WERI-Rb-1 (cell line): ENCODE measurements at regions not wholly inside any gene's neighbourhood (a gene's known extent, or its start where the extent isn't known, plus 50 kb on each side); places are given as distances from the start of the nearest gene placed in this dataset.

Source experiments
- DNase-seq: peaks from one replicate; pipeline ENCODE4 v3.0.0-alpha.2; 2020
- H3K27ac ChIP-seq: fragments of 250-450 bp; sonication (Bioruptor Pico); 2 replicates; pipeline ENCODE4 v1.5.1; 2020; ENCODE audit warnings: mild to moderate bottlenecking, moderate library complexity
- H3K27me3 ChIP-seq: fragments of 250-450 bp; sonication (Bioruptor Pico); 2 replicates; pipeline ENCODE4 v1.5.1; 2021; ENCODE audit warnings: mild to moderate bottlenecking, low read depth, moderate library complexity; ENCODE audit not compliant: insufficient read depth, severe bottlenecking
- H3K36me3 ChIP-seq: fragments of 250-450 bp; sonication (Bioruptor Pico); 2 replicates; pipeline ENCODE4 v1.5.1; 2020; ENCODE audit warnings: mild to moderate bottlenecking, moderate library complexity
- H3K4me3 ChIP-seq: 2 replicates; pipeline ENCODE4 v1.5.1; 2011; ENCODE audit warnings: low read depth, mild to moderate bottlenecking, control low read depth, low read length
- H3K9me3 ChIP-seq: fragments of 250-450 bp; sonication (Bioruptor Pico); 2 replicates; pipeline ENCODE4 v1.5.1; 2021; ENCODE audit warnings: mild to moderate bottlenecking, moderate library complexity; ENCODE audit not compliant: severe bottlenecking
- TF ChIP-seq, protein P1 (sequence below): IDR thresholded peaks from 2 replicates; pipeline ENCODE4 v1.5.1; 2011; ENCODE audit warnings: low read depth, mild to moderate bottlenecking, control low read depth, inconsistent platforms, low read length

GRCh38 chr5:33068786-33069185, 357.7 kb downstream of the NPR3 start:
- Histone ChIP-seq H3K27me3 (peaks cover 45% of the 10 kb centered on the region), H3K27ac (no peak overlapping the region), H3K4me3 (no peak overlapping the region), H3K36me3 (no peaks in the 10 kb centered on the region), H3K9me3 (no peaks in the 10 kb centered on the region)
- TF ChIP-seq, protein P1, sequence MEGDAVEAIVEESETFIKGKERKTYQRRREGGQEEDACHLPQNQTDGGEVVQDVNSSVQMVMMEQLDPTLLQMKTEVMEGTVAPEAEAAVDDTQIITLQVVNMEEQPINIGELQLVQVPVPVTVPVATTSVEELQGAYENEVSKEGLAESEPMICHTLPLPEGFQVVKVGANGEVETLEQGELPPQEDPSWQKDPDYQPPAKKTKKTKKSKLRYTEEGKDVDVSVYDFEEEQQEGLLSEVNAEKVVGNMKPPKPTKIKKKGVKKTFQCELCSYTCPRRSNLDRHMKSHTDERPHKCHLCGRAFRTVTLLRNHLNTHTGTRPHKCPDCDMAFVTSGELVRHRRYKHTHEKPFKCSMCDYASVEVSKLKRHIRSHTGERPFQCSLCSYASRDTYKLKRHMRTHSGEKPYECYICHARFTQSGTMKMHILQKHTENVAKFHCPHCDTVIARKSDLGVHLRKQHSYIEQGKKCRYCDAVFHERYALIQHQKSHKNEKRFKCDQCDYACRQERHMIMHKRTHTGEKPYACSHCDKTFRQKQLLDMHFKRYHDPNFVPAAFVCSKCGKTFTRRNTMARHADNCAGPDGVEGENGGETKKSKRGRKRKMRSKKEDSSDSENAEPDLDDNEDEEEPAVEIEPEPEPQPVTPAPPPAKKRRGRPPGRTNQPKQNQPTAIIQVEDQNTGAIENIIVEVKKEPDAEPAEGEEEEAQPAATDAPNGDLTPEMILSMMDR: no peak
- no peak for DNase-seq

GRCh38 chr5:33072296-33072695, 361.2 kb downstream of the NPR3 start:
- H3K36me3 ChIP-seq: no peaks in the 10 kb centered on the region
- H3K27ac ChIP-seq: no peak overlapping the region
- TF ChIP-seq, protein P1: no peak
- no peaks in the 10 kb centered on the region for H3K9me3 ChIP-seq
- DNase-seq: no peak
- no peak overlapping the region for H3K4me3 ChIP-seq
- peaks cover 43% of the 10 kb centered on the region for H3K27me3 ChIP-seq

- Histone ChIP-seq H3K27me3 (peaks cover 39% of the 10 kb centered on the region), H3K27ac (no peak overlapping the region), H3K9me3 (no peaks in the 10 kb centered on the region), H3K36me3 (no peaks in the 10 kb centered on the region), H3K4me3 (no peak overlapping the region)
- TF ChIP-seq, protein P1: no peak
- DNase-seq: no peak
These were observed 361.6 kb downstream of the NPR3 start for GRCh38 chr5:33072726-33073125.

DNA sequence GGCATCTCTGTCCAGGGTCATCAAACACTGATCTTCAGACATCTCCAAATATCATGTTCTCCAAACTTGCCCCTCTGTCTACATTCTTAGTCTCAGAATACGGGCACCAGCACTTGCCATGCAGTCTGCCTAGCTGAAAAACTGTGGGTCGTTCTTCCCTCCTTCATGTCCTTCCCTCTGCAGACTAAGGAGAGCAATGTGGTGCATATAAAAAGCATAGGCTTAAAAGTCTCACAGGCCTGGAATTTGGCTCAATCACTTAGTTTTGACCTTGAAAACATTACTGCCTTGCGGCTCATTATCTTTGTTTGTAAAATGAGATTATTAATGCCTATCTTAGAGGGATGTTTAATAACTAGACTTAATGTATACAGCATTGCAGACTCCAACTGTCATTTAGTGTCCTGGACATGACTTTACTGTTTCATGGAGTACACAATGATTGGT, 362.8 kb downstream of the NPR3 start:
- Histone ChIP-seq H3K36me3 (no peaks in the 10 kb centered on the region), H3K27me3 (peaks cover 42% of the 10 kb centered on the region)

DNA sequence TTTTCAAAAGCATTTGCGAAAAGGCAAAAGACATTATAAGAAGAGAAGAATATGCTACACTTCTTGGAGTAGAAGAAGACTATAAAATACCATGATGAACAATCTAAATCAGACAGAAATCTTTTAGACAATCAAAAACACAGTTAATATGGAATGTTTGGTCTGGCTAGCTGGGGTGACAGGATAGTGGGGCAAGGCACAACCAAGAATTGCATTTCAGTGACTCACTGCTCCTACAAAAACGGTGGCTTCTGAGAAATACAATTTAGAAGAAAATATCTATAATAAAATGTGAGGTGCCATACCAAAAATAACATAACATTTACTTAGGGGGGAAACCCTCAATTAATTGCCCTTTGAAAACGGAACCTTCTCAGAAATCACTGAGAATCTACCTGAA, 363.4 kb downstream of the NPR3 start:
- no peak overlapping the region for H3K27ac ChIP-seq
- no peaks in the 10 kb centered on the region for H3K9me3 ChIP-seq
- H3K36me3 ChIP-seq: no peaks in the 10 kb centered on the region
- TF ChIP-seq, protein P1: no peak
- H3K27me3 ChIP-seq: peaks cover 44% of the 10 kb centered on the region
- DNase-seq: no peak
- no peak overlapping the region for H3K4me3 ChIP-seq

More for the DNA sequence above, 362.8 kb downstream of the NPR3 start:
- DNase-seq: no peak
- Histone ChIP-seq H3K4me3 (no peak overlapping the region), H3K27ac (no peak overlapping the region), H3K9me3 (no peaks in the 10 kb centered on the region)
- TF ChIP-seq, protein P1: no peak

DNA sequence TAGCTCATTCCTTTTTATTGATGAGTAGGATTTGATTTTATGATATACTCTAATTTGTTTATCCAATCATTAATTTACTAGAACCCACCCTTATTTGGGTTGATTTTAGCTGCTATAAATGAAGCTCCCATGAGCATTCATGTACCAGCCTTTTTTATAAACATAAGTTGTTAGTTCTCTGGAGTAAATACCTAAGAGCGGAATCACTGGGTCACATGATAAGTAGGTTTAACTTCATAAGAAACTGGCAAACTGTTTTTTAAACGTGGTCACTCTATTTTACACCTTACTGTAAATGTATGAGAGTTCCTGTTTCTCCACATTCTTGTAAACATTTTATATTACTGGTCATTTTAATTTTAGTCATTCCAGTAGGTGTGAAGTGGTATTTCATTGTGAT, 364.6 kb downstream of the NPR3 start:
- Histone ChIP-seq H3K9me3 (no peaks in the 10 kb centered on the region), H3K27me3 (peaks cover 56% of the 10 kb centered on the region), H3K27ac (no peak overlapping the region), H3K36me3 (no peaks in the 10 kb centered on the region), H3K4me3 (no peak overlapping the region)
- no peak for DNase-seq
- TF ChIP-seq, protein P1: no peak
